Ovary (tissue), 7 donors: ENCODE measurements at regions not wholly inside any gene's neighbourhood (a gene's known extent, or its start where the extent isn't known, plus 50 kb on each side); places are given as distances from the start of the nearest gene placed in this dataset.

ENCODE experiments used
- DNase-seq, 5 donors: peaks; one replicate each; pipeline ENCODE4 v3.0.0-alpha.2; 2019 to 2020
- H3K27ac ChIP-seq, 2 donors: fragments of 200-600 bp; one replicate each; pipeline versions ENCODE4 v1.5.1 to v1.8.0; 2019 to 2022
- H3K27me3 ChIP-seq: fragments of 200-600 bp; one replicate; pipeline ENCODE4 v1.8.0; 2022
- H3K36me3 ChIP-seq: fragments of 200-600 bp; sonication (generic); one replicate; pipeline ENCODE4 v1.5.1; 2019
- H3K4me1 ChIP-seq: one replicate; pipeline ENCODE4 v1.8.1; 2013; ENCODE audit warnings: mild to moderate bottlenecking, moderate library complexity; ENCODE audit not compliant: insufficient read depth
- H3K4me3 ChIP-seq: fragments of 200-600 bp; sonication (generic); one replicate; pipeline ENCODE4 v1.5.1; 2017
- H3K9me3 ChIP-seq, 2 donors: fragments of 200-600 bp in 1 of 2; sonication (generic) in 1 of 2; one replicate each; pipeline versions ENCODE4 v1.5.1 to v1.8.1; 2013 to 2019; ENCODE audit warnings: mild to moderate bottlenecking in 1 of 2, moderate library complexity in 1 of 2
- CTCF ChIP-seq, 3 donors: fragments of 450-650 bp in 2 of 3; fragments of 200-600 bp in 1 of 3; IDR thresholded peaks; one replicate each; pipeline versions ENCODE4 v1.5.1 to v1.8.0; 2016 to 2022; ENCODE audit warnings: antibody characterized with exemption in 3 of 3, mild to moderate bottlenecking in 1 of 3
- EP300 ChIP-seq: sonication (generic); formaldehyde crosslinking; IDR thresholded peaks from one replicate; pipeline ENCODE4 v1.6.1; 2017; ENCODE audit warnings: antibody characterized with exemption
- POLR2A ChIP-seq: fragments of 450-650 bp; IDR thresholded peaks from one replicate; pipeline ENCODE4 v1.6.1; 2017; ENCODE audit warnings: antibody characterized with exemption, mild to moderate bottlenecking, moderate library complexity
- WGBS, 3 donors: extraction: QIAGEN DNeasy Blood & Tissue Kit in 1 of 3; methylation state at CpG; one replicate each; pipeline versions ENCODE4 v1.1.5 to v1.1.7; 2013 to 2017; 5-methylcytosine and 5-hydroxymethylcytosine counted together
- intact Hi-C, 4 donors: fragments of 100-400 bp; cut with DNase I; formaldehyde crosslinking; loops; one replicate each; pipeline versions ENCODE4 v1.11.0 to v1.15.1; 2022 to 2023
- donor health status: DM: no; HTN: no; CAD: no; lungs with moderate emphysema.
- donor health status: DM: no; HTN: no; CAD: no.
- donor health status: Bipolar disorder and iron deficiency.
- donor health status: DM: no; HTN: no; CAD: no.
- donor health status: DM: yes; HTN: yes; CAD: no.

GRCh38 chr4:181650033-181650825, 593.0 kb upstream of the TENM3 start:
- Histone ChIP-seq H3K9me3 (no peaks in the 10 kb centered on the region), H3K4me1 (no peaks in the 10 kb centered on the region), H3K27me3 (no peaks in the 10 kb centered on the region), H3K36me3 (no peaks in the 10 kb centered on the region), H3K27ac (no peak overlapping the region), H3K4me3 (no peak overlapping the region)
- DNase-seq = no peak
- intact Hi-C loops = no loop called here
- WGBS, 3 donors = 64 to 78% (median 73%) methylated on average over 4 of the region's 4 CpGs
- TF ChIP-seq EP300 = no peak
- no peak for TF ChIP-seq POLR2A
- no peak for TF ChIP-seq CTCF (IDR thresholded peaks at IDR 0.05)

- Histone ChIP-seq H3K27me3 (no peaks in the 10 kb centered on the region), H3K9me3 (no peaks in the 10 kb centered on the region), H3K4me3 (no peak overlapping the region), H3K4me1 (no peaks in the 10 kb centered on the region), H3K36me3 (no peaks in the 10 kb centered on the region), H3K27ac (no peak overlapping the region)
- no peak for TF ChIP-seq EP300
- no peak for TF ChIP-seq POLR2A
- 85 to 91% (median 87%) methylated on average over 5 of the region's 5 CpGs for WGBS, 3 donors
- intact Hi-C loops = no loop called here
- no peak for DNase-seq
These were observed 586.5 kb upstream of the TENM3 start for GRCh38 chr4:181656748-181657147.

DNA sequence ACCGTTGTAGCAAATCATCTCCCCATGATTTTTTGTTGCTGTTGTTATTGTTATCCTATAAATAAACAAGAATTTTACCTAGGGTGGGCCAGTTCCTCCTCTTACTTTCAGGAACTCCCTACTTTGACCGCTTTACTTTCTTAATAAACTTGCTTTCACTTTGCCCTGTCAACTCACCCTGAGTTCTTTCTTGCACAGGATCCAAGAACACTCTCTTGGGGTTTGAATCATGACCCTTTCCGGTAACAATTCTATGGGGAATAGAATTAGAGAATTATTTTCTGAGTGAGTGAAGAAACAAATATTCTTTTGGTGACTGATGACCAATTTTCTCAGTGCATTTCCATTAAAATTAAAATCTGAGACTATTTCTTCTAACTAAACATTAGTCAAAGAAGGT, 584.0 kb upstream of the TENM3 start:
- H3K27ac ChIP-seq = no peak overlapping the region
- H3K36me3 ChIP-seq = no peaks in the 10 kb centered on the region
- no peaks in the 10 kb centered on the region for H3K27me3 ChIP-seq
- no peak for TF ChIP-seq POLR2A
- no peak for TF ChIP-seq CTCF (IDR thresholded peaks at IDR 0.05)
- no peak for TF ChIP-seq EP300
- WGBS, 3 donors = 34 to 50% (median 35%) methylated on average over 3 of the region's 3 CpGs
- no peak overlapping the region for H3K4me3 ChIP-seq
- intact Hi-C loops = no loop called here
- H3K9me3 ChIP-seq = no peaks in the 10 kb centered on the region
- no peak for DNase-seq
- no peaks in the 10 kb centered on the region for H3K4me1 ChIP-seq

DNA sequence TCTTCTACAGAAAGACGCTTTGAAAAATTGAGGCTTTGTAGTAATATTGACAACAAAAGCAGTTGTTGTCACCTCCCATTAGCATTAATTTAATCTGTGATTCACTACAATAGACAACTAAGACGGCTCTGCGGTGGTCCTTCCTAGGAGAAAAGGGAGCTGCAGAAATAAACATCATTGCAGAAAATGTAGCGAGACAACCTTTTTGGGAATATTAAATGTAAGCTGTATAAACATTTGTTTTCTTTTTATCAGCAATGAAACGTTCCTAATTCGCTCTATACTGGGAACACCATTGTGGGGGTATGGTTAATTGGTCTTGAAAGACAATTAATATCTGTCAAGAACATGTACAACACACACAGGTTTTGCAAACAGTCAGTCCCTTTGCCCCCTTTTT, 583.3 kb upstream of the TENM3 start:
- WGBS, 3 donors = 77 to 80% (median 78%) methylated on average over 6 of the region's 6 CpGs
- TF ChIP-seq CTCF (IDR thresholded peaks at IDR 0.05) = no peak
- TF ChIP-seq POLR2A = no peak
- TF ChIP-seq EP300 = no peak
- no peaks in the 10 kb centered on the region for H3K27me3 ChIP-seq
- no peak for DNase-seq
- no peaks in the 10 kb centered on the region for H3K36me3 ChIP-seq
- intact Hi-C loops = no loop called here
- H3K4me3 ChIP-seq = no peak overlapping the region
- no peaks in the 10 kb centered on the region for H3K4me1 ChIP-seq
- H3K27ac ChIP-seq = no peak overlapping the region
- H3K9me3 ChIP-seq = no peaks in the 10 kb centered on the region

- no peaks in the 10 kb centered on the region for H3K36me3 ChIP-seq
- intact Hi-C loops = no loop called here
- no peak overlapping the region for H3K27ac ChIP-seq
- no peaks in the 10 kb centered on the region for H3K4me1 ChIP-seq
- TF ChIP-seq EP300 = no peak
- no peak for TF ChIP-seq CTCF (IDR thresholded peaks at IDR 0.05)
- TF ChIP-seq POLR2A = no peak
- H3K9me3 ChIP-seq = no peaks in the 10 kb centered on the region
- no peak overlapping the region for H3K4me3 ChIP-seq
- no peaks in the 10 kb centered on the region for H3K27me3 ChIP-seq
- WGBS, 3 donors = 83 to 85% (median 83%) methylated on average over 4 of the region's 4 CpGs
- DNase-seq = no peak
These were observed 582.1 kb upstream of the TENM3 start for GRCh38 chr4:181661090-181661489.
